ENCODE measurements at regions not wholly inside any gene's neighbourhood (a gene's known extent, or its start where the extent isn't known, plus 50 kb on each side); places are given as distances from the start of the nearest gene placed in this dataset.

DNA sequence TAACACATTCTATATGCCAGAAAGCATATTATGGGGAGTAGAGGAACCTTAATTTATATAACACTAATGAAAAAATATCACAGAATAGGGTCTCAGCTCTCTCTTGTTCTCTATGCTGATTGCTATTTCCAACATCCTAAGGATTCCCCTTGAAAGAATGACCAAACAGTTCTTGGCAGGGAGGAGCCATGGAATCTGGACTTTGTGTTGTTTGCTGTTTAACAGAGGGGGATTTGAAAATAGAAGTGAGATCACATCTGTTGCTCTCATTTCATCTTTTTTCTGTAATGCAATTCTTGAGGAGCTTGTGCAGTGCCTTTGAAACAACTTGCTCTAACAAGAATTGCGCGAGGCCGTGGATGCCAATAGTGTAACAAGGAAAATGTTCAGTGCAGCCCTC lies 755.3 kb downstream of the TLE1 start:
- H3K4me3 ChIP-seq (ENCODE audit: low read depth, low read length): no peak overlapping the region
- DNase-seq (ENCODE audit: low read depth): no peak

DNA sequence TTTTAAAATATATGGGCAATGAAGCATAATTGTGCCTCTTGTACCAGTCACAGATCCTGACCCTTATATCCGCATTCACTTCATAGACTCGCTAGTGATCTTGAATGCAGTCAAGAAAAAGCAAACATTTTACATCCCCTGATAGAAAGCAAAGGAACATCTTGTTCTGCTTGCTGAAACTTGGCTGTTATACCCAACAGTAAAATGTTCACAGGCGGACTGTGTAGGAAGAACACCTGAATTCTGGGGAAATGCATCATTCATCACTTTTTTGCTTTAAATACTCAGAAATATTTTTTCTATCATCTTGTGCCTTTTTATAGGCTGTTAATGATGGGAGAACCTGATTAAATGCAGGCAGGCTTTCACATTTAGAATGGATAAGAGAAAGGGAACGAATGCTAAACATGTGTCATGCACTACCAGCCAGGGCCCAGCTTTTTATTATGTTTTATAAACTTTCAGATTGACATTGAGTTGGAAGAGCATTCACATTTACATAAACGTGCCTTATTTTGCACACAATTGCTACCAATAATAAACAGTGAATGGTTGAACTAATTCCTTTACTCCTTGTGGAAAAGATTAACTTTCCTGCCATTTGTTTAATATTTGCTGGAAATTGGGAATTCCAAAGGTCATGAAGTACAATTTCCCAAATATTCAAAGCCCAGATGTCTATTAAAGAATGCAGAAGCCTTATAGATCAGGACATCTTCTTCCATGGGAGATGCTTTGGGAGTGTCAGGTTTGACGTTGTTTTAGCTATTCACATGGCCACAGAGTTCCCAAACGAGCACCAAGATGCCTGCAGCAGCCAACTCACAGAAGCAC lies 756.2 kb downstream of the TLE1 start:
- no peak overlapping the region for H3K4me3 ChIP-seq (ENCODE audit: low read depth, low read length)
- DNase-seq (ENCODE audit: low read depth): no peak

DNA sequence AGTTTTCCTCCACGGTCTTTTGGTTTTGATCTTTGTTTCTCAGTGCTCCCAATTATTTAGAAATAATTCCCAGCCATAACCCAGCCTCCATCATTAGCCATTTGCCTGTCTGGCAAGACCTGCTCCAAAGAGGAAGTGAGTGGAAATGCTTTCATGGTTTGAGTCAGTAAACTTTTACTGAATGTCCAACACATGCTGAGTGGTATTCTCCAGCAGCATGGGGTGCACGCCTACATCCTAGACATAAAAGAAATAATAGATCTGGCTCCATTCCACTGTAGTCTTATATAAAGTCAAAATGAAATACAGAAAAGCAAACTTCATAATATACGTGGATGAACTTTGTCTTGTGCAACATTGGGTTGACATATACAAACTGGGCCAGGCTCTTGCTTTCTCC lies 757.2 kb downstream of the TLE1 start:
- no peak for DNase-seq (ENCODE audit: low read depth)
- no peak overlapping the region for H3K4me3 ChIP-seq (ENCODE audit: low read depth, low read length)

DNA sequence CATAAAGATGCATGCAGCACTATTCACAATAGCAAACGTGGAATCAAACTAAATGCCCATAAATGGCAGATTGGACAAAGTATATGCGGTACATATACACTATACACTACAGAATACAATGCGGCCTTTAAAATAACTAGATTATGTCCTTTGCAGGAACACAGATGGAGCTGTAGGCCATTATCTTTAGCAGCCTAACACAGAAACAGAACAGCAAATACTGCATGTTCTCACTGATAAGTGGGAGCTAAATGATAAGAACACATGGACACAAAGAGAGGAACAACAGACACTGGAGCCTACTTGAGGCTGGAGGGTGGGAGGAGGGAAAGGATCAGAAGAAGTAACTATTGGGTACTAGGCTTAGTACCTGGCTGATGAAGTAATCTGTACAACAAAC lies 758.2 kb downstream of the TLE1 start:
- no peak for DNase-seq (ENCODE audit: low read depth)
- no peak overlapping the region for H3K4me3 ChIP-seq (ENCODE audit: low read depth, low read length)

DNA sequence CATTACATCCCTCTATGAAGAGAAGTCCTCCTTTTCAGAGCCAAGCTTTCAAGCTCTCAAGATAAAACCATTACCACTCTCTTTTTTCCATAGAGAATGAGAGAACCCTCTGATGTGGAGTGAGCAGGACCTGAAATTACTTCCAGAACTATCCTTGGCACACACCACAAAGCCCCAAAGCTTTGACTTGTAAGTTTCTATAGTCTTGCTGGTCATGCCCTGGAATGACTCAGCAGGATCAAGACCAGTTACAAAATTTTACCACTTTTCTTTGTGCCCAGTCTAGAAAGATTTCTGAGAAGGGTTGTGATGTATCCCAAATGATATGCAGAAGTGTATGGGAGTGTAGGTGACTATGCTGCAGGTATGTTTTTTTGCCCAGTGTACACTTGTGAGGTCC lies 760.6 kb downstream of the TLE1 start:
- no peak for DNase-seq (ENCODE audit: low read depth)
- no peak overlapping the region for H3K4me3 ChIP-seq (ENCODE audit: low read depth, low read length)

DNA sequence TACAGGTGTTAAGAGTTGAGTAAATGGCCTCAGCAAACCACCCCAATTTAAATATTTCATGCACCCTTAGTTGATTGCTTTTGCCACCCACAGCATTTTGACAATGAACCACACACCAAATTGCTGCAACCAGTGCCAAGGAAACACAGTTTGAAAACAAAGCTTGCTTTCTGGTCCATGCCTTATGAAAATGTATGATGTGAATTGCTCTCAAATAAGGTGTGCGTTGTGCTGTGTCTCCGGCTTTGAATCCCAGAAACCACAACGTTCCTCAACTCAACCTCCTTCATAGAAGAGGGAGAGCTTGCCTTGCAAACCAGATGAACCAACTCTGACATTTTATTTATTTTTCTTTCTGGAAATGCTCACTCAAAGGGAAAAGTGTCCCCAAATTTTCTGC lies 762.7 kb downstream of the TLE1 start:
- H3K4me3 ChIP-seq (ENCODE audit: low read depth, low read length): no peak overlapping the region
- no peak for DNase-seq (ENCODE audit: low read depth)

DNA sequence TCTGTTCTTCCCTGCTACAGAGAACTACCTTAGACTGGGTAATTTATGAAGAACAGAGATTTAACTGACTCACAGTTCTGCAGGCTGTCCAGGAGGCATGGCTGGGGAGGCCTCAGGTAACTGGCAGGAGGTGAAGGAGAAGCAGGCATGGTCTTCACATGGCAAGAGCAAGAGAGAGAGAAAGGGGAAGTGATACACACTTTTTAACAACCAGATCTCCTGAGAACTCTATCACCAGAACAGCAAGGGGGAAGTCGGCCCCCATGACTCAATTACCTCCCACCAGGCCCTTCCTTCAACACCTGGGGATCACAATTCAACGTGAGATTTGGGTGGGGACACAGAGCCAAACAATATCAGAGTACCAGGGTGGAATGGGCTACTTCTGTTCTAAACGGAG lies 766.8 kb downstream of the TLE1 start:
- H3K4me3 ChIP-seq (ENCODE audit: low read depth, low read length): no peak overlapping the region
- DNase-seq (ENCODE audit: low read depth): no peak

DNA sequence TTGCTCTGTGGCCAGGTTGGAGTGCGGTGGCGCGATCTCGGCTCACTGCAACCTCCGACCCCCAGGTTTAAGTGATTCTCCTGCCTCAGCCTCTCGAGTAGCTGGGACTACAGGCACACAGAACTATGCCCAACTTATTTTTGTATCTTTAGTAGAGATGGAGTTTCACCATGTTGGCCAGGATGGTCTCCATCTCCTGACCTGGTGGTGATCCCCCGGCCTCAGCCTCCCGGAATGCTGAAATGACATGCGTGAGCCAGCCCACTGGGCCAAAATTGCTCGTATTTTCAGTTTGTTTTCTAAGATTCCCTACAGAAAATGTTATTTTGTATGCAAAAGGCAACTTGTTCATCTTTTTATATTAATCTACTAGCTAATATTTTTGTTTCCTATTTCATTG lies 782.6 kb downstream of the TLE1 start:
- DNase-seq (ENCODE audit: low read depth): no peak
- no peak overlapping the region for H3K4me3 ChIP-seq (ENCODE audit: low read depth, low read length)

DNA sequence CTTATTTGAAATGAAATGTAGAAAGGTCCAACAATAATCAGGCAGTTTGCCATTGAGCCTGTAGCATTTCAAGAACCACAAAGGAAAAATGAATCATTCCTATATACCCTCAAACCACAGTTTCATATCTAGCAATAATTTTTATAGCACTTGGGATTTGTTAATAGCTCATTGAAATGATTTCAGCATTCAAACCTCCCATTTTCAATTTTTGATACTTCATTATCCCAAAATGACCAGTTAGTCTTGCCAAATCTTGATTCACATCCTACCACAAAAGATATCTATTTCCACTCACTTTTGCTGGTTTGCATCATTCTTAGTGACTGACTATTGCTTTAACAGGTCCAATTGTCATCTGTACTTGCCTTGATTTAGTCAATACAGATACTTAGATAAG lies 790.1 kb downstream of the TLE1 start:
- peak; percentile 23 for DNase-seq (ENCODE audit: low read depth)

DNA sequence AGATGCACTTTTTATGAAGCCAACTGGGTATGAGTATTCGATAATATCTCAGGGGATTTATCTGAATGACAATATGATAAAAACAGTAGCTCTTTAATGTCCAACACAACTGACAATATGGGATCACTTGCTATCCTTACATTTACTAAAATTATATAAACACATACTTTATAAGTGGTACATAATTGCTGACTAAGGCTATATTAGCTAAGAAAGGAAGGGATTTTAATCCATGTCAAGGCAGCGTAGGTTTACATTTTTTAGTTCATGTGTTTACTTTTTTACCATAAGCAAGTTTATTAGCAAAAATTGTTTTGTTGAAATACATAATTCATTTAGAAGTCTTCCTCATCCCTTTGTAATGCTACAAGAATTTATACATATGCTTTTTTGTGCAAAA lies 796.2 kb downstream of the TLE1 start:
- no peak for DNase-seq (ENCODE audit: low read depth)
- no peak overlapping the region for H3K4me3 ChIP-seq (ENCODE audit: low read depth, low read length)

More for the DNA sequence above, 790.1 kb downstream of the TLE1 start:
- H3K4me3 ChIP-seq (ENCODE audit: low read depth, low read length): no peak overlapping the region

DNA sequence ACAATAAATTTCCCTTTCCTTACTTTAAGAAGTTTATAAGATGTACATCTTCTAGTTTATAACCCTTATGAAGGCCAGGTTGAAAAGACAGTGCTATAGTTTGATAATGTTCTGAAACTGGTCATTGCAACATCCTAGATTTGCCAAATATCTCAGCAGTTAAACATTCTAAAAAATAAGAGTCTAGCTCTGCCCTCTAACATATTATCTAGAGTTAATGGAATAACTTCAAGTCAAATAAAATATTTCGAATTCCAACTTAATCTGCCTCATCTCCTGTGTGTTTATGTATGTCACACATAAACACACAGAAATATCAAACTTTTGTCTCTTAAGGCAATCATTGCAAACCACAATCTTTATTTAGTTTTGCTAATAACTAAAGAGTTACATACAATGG lies 796.6 kb downstream of the TLE1 start:
- H3K4me3 ChIP-seq (ENCODE audit: low read depth, low read length): no peak overlapping the region
- DNase-seq (ENCODE audit: low read depth): no peak

DNA sequence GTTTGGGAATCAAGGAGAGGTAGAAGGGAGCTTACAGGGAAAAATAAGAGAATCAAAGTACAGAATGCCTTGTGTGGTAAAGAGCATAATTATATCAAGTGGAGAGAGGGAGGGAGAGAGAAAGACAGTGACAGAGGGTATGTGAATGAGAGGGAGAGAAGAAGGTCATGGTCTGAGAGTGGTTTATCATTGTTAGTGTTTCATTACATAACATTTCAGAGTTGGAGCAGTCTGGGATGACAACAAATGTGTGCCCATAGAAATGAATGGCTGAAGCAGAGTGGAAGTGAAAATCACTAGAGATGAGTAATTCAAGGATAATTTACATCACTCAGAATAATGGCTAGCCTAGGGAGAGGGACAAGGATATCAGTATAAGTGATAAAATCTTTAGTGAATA lies 799.2 kb downstream of the TLE1 start:
- DNase-seq (ENCODE audit: low read depth): no peak

DNA sequence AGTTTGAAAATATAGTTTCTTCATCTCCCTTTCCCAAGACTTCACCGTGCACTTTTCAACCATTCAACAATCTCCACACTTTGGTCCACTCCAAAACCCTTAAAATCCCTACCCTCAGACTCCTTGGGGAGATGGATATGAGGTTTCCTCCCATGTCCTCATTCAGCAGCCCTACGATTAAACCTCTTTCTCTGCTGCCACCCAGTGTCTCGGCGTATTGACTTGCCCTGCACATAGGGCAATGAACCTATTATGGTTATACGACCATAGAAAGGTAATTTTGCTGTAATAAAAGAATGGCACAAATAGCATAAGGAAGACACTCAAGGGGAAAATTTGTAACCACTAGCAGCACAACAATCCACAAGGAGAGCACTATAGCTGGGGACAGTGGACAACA lies 803.5 kb downstream of the TLE1 start:
- no peak for DNase-seq (ENCODE audit: low read depth)
- no peak overlapping the region for H3K4me3 ChIP-seq (ENCODE audit: low read depth, low read length)

More for the DNA sequence above, 799.2 kb downstream of the TLE1 start:
- no peak overlapping the region for H3K4me3 ChIP-seq (ENCODE audit: low read depth, low read length)

DNA sequence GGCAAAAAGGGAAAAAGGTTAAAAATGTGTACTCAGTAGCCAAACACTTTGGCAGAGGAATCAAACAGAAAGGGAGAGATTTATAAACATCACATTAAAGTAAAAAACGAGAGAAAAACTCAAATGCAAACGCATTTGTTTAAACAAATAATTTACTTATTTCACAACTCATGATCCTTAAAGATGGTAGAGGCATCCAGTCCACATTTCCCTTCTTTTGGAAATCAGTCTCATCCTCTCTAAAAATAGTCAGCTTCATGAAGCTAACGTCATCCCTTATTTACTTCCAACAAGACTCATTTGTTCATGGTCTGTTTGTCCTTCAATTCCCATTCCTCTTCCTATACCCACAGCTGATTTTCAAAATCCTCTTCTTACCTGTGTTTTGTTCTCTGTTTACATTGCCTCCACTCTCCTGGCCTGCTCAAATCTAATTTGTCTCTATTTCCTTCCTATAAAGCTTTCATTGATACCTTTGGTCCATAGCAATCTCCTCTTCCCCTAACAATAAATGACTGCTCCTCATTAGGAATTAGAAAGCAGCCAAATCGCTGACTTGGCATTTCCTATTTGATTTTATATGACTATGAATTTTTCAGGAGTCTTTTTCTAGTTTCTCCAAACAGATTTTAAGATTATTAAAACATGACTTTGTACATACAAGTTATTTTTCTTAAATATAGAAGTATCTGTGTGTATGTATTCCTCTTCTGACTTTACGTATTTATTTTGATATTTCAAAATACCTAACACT lies 805.3 kb downstream of the TLE1 start:
- H3K4me3 ChIP-seq (ENCODE audit: low read depth, low read length): no peak overlapping the region
- DNase-seq (ENCODE audit: low read depth): no peak

DNA sequence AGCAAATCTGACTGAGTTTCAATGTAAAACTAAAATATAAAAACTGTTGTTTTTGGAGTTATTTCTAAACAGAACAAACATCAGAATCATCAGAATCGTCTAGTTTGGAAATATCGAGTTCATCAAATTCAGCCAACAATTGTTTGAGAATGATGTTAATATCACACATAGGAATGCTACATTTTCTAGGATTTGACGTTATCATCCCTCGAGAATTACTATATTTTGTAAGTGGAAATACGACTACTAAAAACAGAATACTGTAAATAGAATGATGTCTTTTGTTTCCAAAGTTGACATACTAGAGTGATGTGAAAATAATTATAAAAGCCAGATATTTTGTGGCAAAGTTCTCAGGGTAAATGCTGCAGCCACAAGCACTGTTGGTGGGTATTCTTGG lies 805.9 kb downstream of the TLE1 start:
- H3K4me3 ChIP-seq (ENCODE audit: low read depth, low read length): no peak overlapping the region
- no peak for DNase-seq (ENCODE audit: low read depth)

DNA sequence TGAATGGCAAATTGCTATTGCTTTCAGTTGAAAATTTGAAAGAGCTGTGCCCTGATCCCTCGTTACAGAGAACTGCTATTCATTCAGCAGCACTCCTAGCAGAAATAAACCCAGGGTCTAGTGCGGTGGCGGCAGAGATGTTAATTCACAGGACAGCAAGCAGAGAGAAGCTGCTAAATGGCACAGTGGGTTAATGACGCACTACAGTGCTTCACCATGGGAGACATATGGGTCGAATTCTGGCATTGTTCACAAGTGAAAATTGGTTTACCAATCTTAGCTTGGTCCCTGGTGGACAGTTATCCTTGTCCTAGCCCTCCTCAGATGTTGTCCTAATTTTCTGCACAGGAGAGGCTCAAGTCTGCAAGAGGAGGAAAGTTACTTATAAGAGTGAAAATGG lies 807.4 kb downstream of the TLE1 start:
- H3K4me3 ChIP-seq (ENCODE audit: low read depth, low read length): no peak overlapping the region

DNA sequence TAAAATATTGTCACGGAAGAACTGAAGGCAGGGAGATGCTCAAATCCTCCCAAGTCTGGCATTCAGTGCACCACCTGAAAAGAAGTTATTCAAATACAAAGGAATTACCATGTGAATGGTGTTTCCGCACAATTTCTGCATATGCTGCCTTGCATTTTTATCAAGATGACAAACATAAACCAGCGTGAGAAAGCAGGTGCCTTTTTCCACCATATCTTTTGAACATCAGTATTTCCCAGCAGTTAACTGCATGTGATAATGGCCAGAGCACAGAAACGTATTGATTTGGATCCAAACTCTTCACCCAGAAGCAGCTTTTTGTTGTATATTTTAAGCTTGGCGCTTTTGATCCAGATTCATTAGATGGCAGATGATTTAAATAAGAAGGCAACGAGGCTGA lies 808.0 kb downstream of the TLE1 start:
- no peak overlapping the region for H3K4me3 ChIP-seq (ENCODE audit: low read depth, low read length)
- no peak for DNase-seq (ENCODE audit: low read depth)

More for the DNA sequence above, 807.4 kb downstream of the TLE1 start:
- no peak for DNase-seq (ENCODE audit: low read depth)

DNA sequence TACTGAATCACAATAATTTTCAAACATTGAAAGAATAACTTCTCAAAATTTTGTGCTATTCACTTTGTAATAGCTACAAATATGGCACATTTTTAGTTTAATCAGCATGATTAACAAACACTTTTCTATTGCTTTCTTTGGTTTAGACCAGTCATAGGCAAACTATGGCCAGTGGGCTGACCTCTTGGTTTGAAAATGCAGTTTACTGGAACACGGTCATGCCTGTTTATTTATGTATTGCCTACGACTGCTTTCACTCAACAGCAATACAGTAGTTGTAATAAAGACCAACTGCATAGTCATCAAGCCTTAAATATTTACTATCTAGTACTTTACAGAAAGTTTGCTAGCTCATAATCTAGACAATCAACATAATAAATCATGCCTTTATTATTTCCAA lies 810.8 kb downstream of the TLE1 start:
- H3K4me3 ChIP-seq (ENCODE audit: low read depth, low read length): no peak overlapping the region

DNA sequence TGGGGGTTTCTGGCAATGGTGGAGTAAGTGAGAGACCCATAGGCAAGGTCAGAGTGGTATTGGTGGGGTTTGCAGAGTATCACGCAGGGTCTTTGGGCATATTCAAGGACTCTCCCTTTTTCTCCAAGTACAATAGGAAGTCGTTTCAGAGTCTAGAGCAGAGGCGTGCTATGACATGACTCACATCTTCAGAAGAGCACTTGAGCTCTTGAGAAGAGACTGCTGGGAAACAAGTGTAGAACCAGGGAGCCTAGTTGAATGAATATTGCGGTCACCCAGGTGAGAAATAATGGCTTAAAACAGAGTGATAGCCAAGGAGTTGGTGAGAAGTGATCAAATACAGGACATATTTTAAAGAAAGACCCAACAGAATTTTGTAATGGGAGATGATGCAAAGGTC lies 813.4 kb downstream of the TLE1 start:
- DNase-seq (ENCODE audit: low read depth): no peak
- no peak overlapping the region for H3K4me3 ChIP-seq (ENCODE audit: low read depth, low read length)

More for the DNA sequence above, 810.8 kb downstream of the TLE1 start:
- DNase-seq (ENCODE audit: low read depth): peak; percentile 35

DNA sequence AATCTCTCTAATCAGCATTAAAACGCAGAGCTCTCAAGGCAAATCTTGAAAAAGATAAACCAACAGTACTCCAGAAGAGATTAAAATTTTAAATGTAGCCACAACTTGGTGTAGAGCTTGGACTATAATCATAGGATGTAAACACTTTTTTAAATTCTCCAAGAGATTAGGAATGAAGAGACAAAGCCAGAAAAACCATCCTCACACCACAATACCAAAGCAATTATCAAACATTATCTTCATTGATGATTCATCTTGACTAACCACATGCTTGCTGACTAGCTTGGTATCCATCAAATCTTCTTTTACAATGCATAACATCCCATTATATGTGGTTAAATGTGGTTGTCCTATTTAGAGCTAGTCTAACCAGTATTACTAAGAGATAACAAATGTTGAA lies 815.1 kb downstream of the TLE1 start:
- no peak overlapping the region for H3K4me3 ChIP-seq (ENCODE audit: low read depth, low read length)
- peak; percentile 55 for DNase-seq (ENCODE audit: low read depth)

DNA sequence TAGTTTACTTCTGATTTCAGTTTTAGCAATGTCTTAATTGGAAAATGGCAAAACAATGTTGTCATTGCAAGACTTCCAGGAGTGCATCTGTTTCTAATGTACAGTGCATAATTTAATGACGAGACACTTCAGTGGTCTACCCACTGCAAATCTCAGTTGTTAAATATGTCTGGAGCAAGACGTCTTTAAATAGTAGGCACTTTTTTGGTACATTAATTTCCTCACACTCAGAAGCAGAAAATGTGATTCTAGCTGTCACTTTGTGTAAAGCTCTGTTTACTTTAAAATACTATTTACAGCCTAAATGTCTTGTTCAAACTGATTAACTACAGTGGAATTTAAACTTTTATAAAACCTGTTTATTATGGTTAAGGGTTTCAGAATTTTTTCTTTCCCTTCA lies 815.5 kb downstream of the TLE1 start:
- no peak for DNase-seq (ENCODE audit: low read depth)
- H3K4me3 ChIP-seq (ENCODE audit: low read depth, low read length): no peak overlapping the region

Measured in skeletal muscle cell (primary cell).